NCI-H446 treated with DMSO at 0.1 percent for 48 hours (cell line): ENCODE measurements at regions not wholly inside any gene's neighbourhood (a gene's known extent, or its start where the extent isn't known, plus 50 kb on each side); places are given as distances from the start of the nearest gene placed in this dataset.
"Not testable (repeated sequence)": the region's sequence is repeated elsewhere in the genome, so short reads cannot be mapped to it uniquely, and the experiment has no call there.

ENCODE experiments used
- DNase-seq: peaks from one replicate; lab custom pipeline; 2025; lab: John Stamatoyannopoulos, UW

GRCh38 chr7:24434972-24435371 is 138.3 kb upstream of the PALS2 start:
- no peak for DNase-seq

GRCh38 chr7:24436131-24436920 is 136.9 kb upstream of the PALS2 start:
- no peak for DNase-seq

GRCh38 chr7:24438232-24438631 is 135.0 kb upstream of the PALS2 start:
- DNase-seq, result no peak

GRCh38 chr7:24439104-24439503 is 134.1 kb upstream of the PALS2 start:
- not testable (repeated sequence) for DNase-seq

- DNase-seq, result no peak
These were observed 132.4 kb upstream of the PALS2 start for GRCh38 chr7:24440892-24441291.

GRCh38 chr7:24441314-24442027 is 131.8 kb upstream of the PALS2 start:
- DNase-seq, result no peak

GRCh38 chr7:24442170-24442777 is 131.0 kb upstream of the PALS2 start:
- no peak for DNase-seq

GRCh38 chr7:24444666-24445440 is 128.4 kb upstream of the PALS2 start:
- DNase-seq, result no peak

- DNase-seq, result no peak
These were observed 125.2 kb upstream of the PALS2 start for GRCh38 chr7:24448038-24448437.

- DNase-seq, result not testable (repeated sequence)
These were observed 123.8 kb upstream of the PALS2 start for GRCh38 chr7:24449416-24449815.

GRCh38 chr7:24455813-24456525 is 117.3 kb upstream of the PALS2 start:
- DNase-seq, result no peak

- DNase-seq, result no peak
These were observed 116.6 kb upstream of the PALS2 start for GRCh38 chr7:24456526-24457218.

GRCh38 chr7:24457219-24457558 is 116.1 kb upstream of the PALS2 start:
- DNase-seq, result no peak

GRCh38 chr7:24462117-24462516 is 111.1 kb upstream of the PALS2 start:
- DNase-seq, result no peak

GRCh38 chr7:24462984-24463383 is 110.3 kb upstream of the PALS2 start:
- DNase-seq, result no peak

- DNase-seq, result no peak
These were observed 109.8 kb upstream of the PALS2 start for GRCh38 chr7:24463474-24463873.

GRCh38 chr7:24464861-24465260 is 108.4 kb upstream of the PALS2 start:
- DNase-seq, result no peak

- no peak for DNase-seq
These were observed 107.0 kb upstream of the PALS2 start for GRCh38 chr7:24466168-24466768.

- no peak for DNase-seq
These were observed 104.1 kb upstream of the PALS2 start for GRCh38 chr7:24469118-24469517.

GRCh38 chr7:24472093-24472492 is 101.2 kb upstream of the PALS2 start:
- DNase-seq, result no peak
